H9 (cell line): ENCODE measurements at regions not wholly inside any gene's neighbourhood (a gene's known extent, or its start where the extent isn't known, plus 50 kb on each side); places are given as distances from the start of the nearest gene placed in this dataset.

Experiments
- DNase-seq: peaks from one replicate; pipeline ENCODE4 v3.0.0-alpha.2; 2017
- H2AFZ ChIP-seq: one replicate; pipeline ENCODE4 v1.6.1; 2013; ENCODE audit warnings: mild to moderate bottlenecking, low read length, control low read depth, moderate library complexity
- H2AK5ac ChIP-seq: 2 replicates; pipeline ENCODE4 v1.6.1; 2013; ENCODE audit warnings: low read length, control low read depth, mixed read lengths; ENCODE audit not compliant: insufficient read length
- H2BK120ac ChIP-seq: one replicate; pipeline ENCODE4 v1.6.1; 2013; ENCODE audit warnings: low read depth, mild to moderate bottlenecking, low read length, control low read depth, inconsistent platforms; ENCODE audit not compliant: poor library complexity, severe bottlenecking
- H2BK12ac ChIP-seq: 2 replicates; pipeline ENCODE4 v1.6.1; 2013; ENCODE audit warnings: low read length, control low read depth, mixed read lengths, low read depth; ENCODE audit not compliant: insufficient read length
- H2BK15ac ChIP-seq: 2 replicates; pipeline ENCODE4 v1.6.1; 2013; ENCODE audit warnings: low read depth, low read length, control low read depth
- H2BK20ac ChIP-seq: one replicate; pipeline ENCODE4 v1.6.1; 2013; ENCODE audit warnings: low read depth, mild to moderate bottlenecking, low read length, control low read depth, inconsistent platforms; ENCODE audit not compliant: poor library complexity, severe bottlenecking
- H2BK5ac ChIP-seq: 2 replicates; pipeline ENCODE4 v1.6.1; 2013; ENCODE audit warnings: low read length, control low read depth, mixed read lengths; ENCODE audit not compliant: insufficient read length
- H3K14ac ChIP-seq: 2 replicates; pipeline ENCODE4 v1.6.1; 2013; ENCODE audit warnings: low read length, control low read depth; ENCODE audit not compliant: insufficient read depth
- H3K18ac ChIP-seq: 2 replicates; pipeline ENCODE4 v1.6.1; 2013; ENCODE audit warnings: low read depth, mild to moderate bottlenecking, mixed read lengths, low read length, control low read depth; ENCODE audit not compliant: insufficient read length
- H3K23ac ChIP-seq: 2 replicates; pipeline ENCODE4 v1.6.1; 2013; ENCODE audit warnings: low read length, control low read depth, mixed read lengths, low read depth; ENCODE audit not compliant: insufficient read length
- H3K23me2 ChIP-seq: 2 replicates; pipeline ENCODE4 v1.6.1; 2013; ENCODE audit warnings: low read depth, mild to moderate bottlenecking, mixed read lengths, low read length, control low read depth; ENCODE audit not compliant: insufficient read length, poor library complexity, severe bottlenecking
- H3K27ac ChIP-seq: 2 replicates; pipeline ENCODE4 v1.5.1; 2013; ENCODE audit warnings: low read length, control low read depth, mixed read lengths, low read depth; ENCODE audit not compliant: insufficient read length
- H3K27me3 ChIP-seq: 2 replicates; pipeline ENCODE4 v1.6.1; 2013; ENCODE audit warnings: low read length, control low read depth, inconsistent platforms; ENCODE audit not compliant: insufficient read depth
- H3K4ac ChIP-seq: 2 replicates; pipeline ENCODE4 v1.6.1; 2013; ENCODE audit warnings: low read depth, mild to moderate bottlenecking, control low read depth, inconsistent platforms, low read length, moderate library complexity
- H3K4me1 ChIP-seq: 2 replicates; pipeline ENCODE4 v1.6.1; 2013; ENCODE audit warnings: low read length, control low read depth, inconsistent platforms; ENCODE audit not compliant: insufficient read depth
- H3K4me2 ChIP-seq: 2 replicates; pipeline ENCODE4 v1.6.1; 2013; ENCODE audit warnings: low read length, control low read depth, mixed read lengths; ENCODE audit not compliant: insufficient read length, insufficient read depth
- H3K56ac ChIP-seq: 2 replicates; pipeline ENCODE4 v1.6.1; 2013; ENCODE audit warnings: low read depth, mild to moderate bottlenecking, mixed read lengths, low read length, control low read depth; ENCODE audit not compliant: insufficient read length
- H3K79me1 ChIP-seq: 2 replicates; pipeline ENCODE4 v1.6.1; 2013; ENCODE audit warnings: low read depth, mild to moderate bottlenecking, moderate library complexity, low read length, control low read depth, inconsistent platforms; ENCODE audit not compliant: insufficient read depth, poor library complexity, severe bottlenecking
- H3K79me2 ChIP-seq: 2 replicates; pipeline ENCODE4 v1.6.1; 2013; ENCODE audit warnings: low read length, control low read depth, inconsistent platforms; ENCODE audit not compliant: insufficient read depth
- H3K9ac ChIP-seq: 2 replicates; pipeline ENCODE4 v1.6.1; 2013; ENCODE audit warnings: low read length, control low read depth, mixed read lengths; ENCODE audit not compliant: insufficient read length; ENCODE audit errors: extremely low read depth
- H3K9me3 ChIP-seq: one replicate; pipeline ENCODE4 v1.6.1; 2013; ENCODE audit warnings: low read depth, low read length, inconsistent platforms; ENCODE audit not compliant: control insufficient read depth
- H3T11ph ChIP-seq: one replicate; pipeline ENCODE4 v1.6.1; 2013; ENCODE audit warnings: mild to moderate bottlenecking, low read length, control low read depth, inconsistent platforms
- H4K20me1 ChIP-seq: one replicate; pipeline ENCODE4 v1.6.1; 2013; ENCODE audit not compliant: control insufficient read depth, insufficient read length, insufficient read depth
- H4K5ac ChIP-seq: 2 replicates; pipeline ENCODE4 v1.6.1; 2013; ENCODE audit warnings: low read depth, mild to moderate bottlenecking, mixed read lengths, low read length, control low read depth; ENCODE audit not compliant: insufficient read length
- H4K8ac ChIP-seq: replicated peaks from 2 replicates; pipeline ENCODE4 v1.6.1; 2013; ENCODE audit warnings: low read length, control low read depth, mixed read lengths, low read depth; ENCODE audit not compliant: insufficient read length
- H4K91ac ChIP-seq: 2 replicates; pipeline ENCODE4 v1.6.1; 2013; ENCODE audit warnings: low read depth, mild to moderate bottlenecking, moderate library complexity, mixed read lengths, low read length, control low read depth; ENCODE audit not compliant: insufficient read length
- H3K27ac Mint-ChIP-seq, 3 experiments: 2 replicates in 2 of 3; 3 replicates in 1 of 3; pipeline ENCODE4 v1.8.0; 2020 to 2021; ENCODE audit warnings: mixed read lengths in 3 of 3, mild to moderate bottlenecking in 1 of 3, moderate library complexity in 1 of 3
- H3K27me3 Mint-ChIP-seq: 2 replicates; pipeline ENCODE4 v1.8.0; 2021; ENCODE audit warnings: low read depth, mild to moderate bottlenecking, moderate library complexity, mixed read lengths
- H3K36me3 Mint-ChIP-seq, 3 experiments: 2 replicates in 2 of 3; 3 replicates in 1 of 3; pipeline ENCODE4 v1.8.0; 2020 to 2021; ENCODE audit warnings: low read depth in 3 of 3, mixed read lengths in 3 of 3; ENCODE audit not compliant: insufficient read depth in 1 of 3
- H3K4me1 Mint-ChIP-seq, 2 experiments: 2 replicates each; pipeline ENCODE4 v1.8.0; 2020; ENCODE audit warnings: mixed read lengths in 2 of 2
- H3K4me3 Mint-ChIP-seq, 2 experiments: 2 replicates in 1 of 2; 3 replicates in 1 of 2; pipeline ENCODE4 v1.8.0; 2020 to 2021; ENCODE audit warnings: mild to moderate bottlenecking in 2 of 2, mixed read lengths in 2 of 2, moderate library complexity in 1 of 2
- H3K9me3 Mint-ChIP-seq, 2 experiments: 2 replicates in 1 of 2; 3 replicates in 1 of 2; pipeline ENCODE4 v1.8.0; 2020; ENCODE audit warnings: mild to moderate bottlenecking in 2 of 2, mixed read lengths in 2 of 2, moderate library complexity in 1 of 2
- CTCF ChIP-seq: fragments of 200-600 bp; sonication (generic); conservative IDR thresholded peaks from 3 replicates; pipeline ENCODE4 v1.8.0; 2021; ENCODE audit warnings: antibody characterized with exemption, mild to moderate bottlenecking
- WGBS: extraction: QIAGEN DNeasy Blood & Tissue Kit; methylation state at CpG from one replicate; pipeline ENCODE4 v1.1.7; 2013; ENCODE audit warnings: missing lambda C conversion rate, low lambda C conversion rate, mixed read lengths; ENCODE audit not compliant: insufficient read length; ENCODE audit errors: extremely low coverage; 5-methylcytosine and 5-hydroxymethylcytosine counted together

GRCh38 chr10:78511324-78512204 is 477.9 kb downstream of the RPS24 start:
- no peak overlapping the region for H4K5ac ChIP-seq
- no peak overlapping the region for H3K23ac ChIP-seq
- no peak overlapping the region for H3K27ac ChIP-seq
- H4K20me1 ChIP-seq, result no peaks in the 10 kb centered on the region
- no peak overlapping the region for H3K14ac ChIP-seq
- no peak overlapping the region for H3K18ac ChIP-seq
- no peak overlapping the region for H4K91ac ChIP-seq
- H3K79me2 ChIP-seq, result no peaks in the 10 kb centered on the region
- H3K56ac ChIP-seq, result no peak overlapping the region
- H4K8ac ChIP-seq, result no peak overlapping the region
- no peaks in the 10 kb centered on the region for H3K36me3 Mint-ChIP-seq
- H2AK5ac ChIP-seq, result no peak overlapping the region
- no peak overlapping the region for H2BK12ac ChIP-seq
- no peak for DNase-seq
- peaks cover 3% of the 10 kb centered on the region; the same call in 1 of the 2 replicates for H3K27me3 Mint-ChIP-seq
- H3K4me3 Mint-ChIP-seq, result no peak overlapping the region
- H2BK15ac ChIP-seq, result no peak overlapping the region
- no peak overlapping the region for H2AFZ ChIP-seq
- H3K9me3 ChIP-seq, result no peaks in the 10 kb centered on the region
- H3K27me3 ChIP-seq, result no peaks in the 10 kb centered on the region
- H3K23me2 ChIP-seq, result no peaks in the 10 kb centered on the region
- H3K4me1 Mint-ChIP-seq, result peaks cover 0 to 3% of the 10 kb centered on the region in 2 experiments; a peak in 2 of 4 replicates
- H2BK20ac ChIP-seq, result no peak overlapping the region
- H3K4ac ChIP-seq, result no peak overlapping the region
- no peaks in the 10 kb centered on the region for H3K4me1 ChIP-seq
- H2BK120ac ChIP-seq, result no peak overlapping the region
- H3K27ac Mint-ChIP-seq, result no peak overlapping the region; a peak in 1 of 7 replicates
- no peaks in the 10 kb centered on the region for H3K79me1 ChIP-seq
- no peaks in the 10 kb centered on the region for H3K9me3 Mint-ChIP-seq
- H3K9ac ChIP-seq, result no peak overlapping the region
- TF ChIP-seq CTCF, result no peak
- H2BK5ac ChIP-seq, result no peak overlapping the region
- WGBS, result no CpG with 5 or more reads among the region's 6 CpGs
- no peak overlapping the region for H3K4me2 ChIP-seq
- H3T11ph ChIP-seq, result no peak overlapping the region
